ENCODE measurements at regions not wholly inside any gene's neighbourhood (a gene's known extent, or its start where the extent isn't known, plus 50 kb on each side); places are given as distances from the start of the nearest gene placed in this dataset.
"Not testable (repeated sequence)": the region's sequence is repeated elsewhere in the genome, so short reads cannot be mapped to it uniquely, and the experiment has no call there.

DNA sequence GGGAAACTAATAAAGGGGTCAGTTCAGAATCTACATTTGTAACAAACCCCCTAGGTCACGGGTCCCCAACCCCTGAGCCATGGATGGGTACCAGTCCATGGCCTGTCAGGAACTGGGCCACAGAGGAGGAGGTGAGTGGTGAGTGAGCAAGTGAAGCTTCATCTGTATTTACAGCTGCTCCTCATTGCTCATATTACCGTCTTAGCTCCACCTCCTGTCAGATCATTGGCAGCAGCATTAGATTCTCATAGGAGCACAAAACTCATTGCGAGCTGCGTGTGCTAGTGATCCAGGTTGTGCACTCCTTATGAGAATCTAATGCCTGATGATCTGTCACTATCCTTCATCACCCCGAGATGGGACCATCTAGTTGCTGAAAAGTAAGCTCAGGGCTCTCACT is 88.4 kb upstream of the MPP7 start:
- DNase-seq (ENCODE audit: low read depth in 2 of 2) = no peak

DNA sequence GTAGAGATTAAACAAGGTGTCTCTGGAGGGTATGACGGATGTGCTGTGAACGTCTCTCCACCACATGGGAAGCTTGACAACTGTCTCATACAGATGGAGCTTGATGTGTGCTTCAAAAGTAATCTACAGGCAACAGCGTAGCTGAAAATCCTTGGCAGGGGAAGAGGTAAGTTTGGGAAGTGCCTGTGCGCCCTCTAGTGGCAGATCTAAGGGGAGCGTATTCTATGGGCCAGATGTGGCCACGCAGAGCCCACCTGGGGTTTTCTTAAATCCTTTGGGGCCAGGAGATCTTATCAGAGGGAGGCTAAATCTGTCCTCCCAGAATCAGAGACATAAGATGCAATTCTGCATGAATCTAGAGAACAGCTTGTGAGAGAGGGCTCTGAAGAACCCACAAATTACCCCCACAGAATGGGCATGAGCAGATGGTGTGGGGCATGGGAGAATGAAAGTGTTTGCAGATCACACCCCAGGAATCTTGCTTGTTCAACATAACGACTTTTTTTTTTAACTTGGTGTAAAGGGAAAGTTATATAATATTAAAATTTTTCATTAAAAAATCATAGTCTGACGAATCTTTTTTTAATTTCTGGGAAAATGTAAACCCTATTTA is 91.2 kb upstream of the MPP7 start:
- peak; percentile 45 to 62 for DNase-seq (ENCODE audit: low read depth in 2 of 2)

- no peak for DNase-seq (ENCODE audit: low read depth in 2 of 2)
Observed at GRCh38 chr10:28396331-28396730, 93.5 kb upstream of the MPP7 start.

DNA sequence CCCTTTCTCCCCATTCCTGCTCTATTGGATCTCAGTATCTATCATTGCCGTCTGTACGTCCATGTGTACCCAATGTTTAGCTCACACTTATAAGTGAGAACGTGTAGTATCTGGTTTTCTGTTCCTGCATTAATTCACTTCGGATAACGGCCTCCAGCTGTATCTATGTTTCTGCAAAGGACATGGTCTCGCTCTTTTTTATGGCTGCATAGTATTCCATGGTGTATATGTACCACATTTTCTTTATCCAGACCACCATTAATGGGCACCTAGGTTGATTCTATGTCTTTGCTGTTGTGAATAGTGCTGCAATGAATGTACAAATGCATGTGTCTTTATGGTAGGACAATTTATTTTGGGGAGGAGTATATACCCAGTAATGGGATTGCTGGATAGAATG is 94.4 kb upstream of the MPP7 start:
- no peak for DNase-seq (ENCODE audit: low read depth in 2 of 2)

DNA sequence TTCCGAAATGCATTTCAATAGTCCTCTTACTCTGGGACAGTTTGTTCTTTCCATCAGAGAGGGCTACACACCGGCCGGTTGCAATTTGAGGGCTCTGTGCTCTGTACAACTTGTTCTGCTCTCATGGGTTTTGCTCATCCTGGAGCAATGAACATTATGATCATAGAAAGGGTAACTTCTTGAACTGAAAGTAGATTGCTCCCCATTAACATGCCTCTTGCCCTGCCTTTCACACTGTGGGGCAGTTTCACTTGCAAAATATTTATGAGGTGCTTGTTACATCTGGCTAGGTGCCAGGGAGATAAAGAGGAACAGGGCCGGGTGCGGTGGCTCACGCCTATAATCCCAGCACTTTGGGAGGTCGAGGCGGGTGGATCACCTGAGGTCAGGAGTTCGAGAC is 97.3 kb upstream of the MPP7 start:
- no peak for DNase-seq (ENCODE audit: low read depth in 2 of 2)

DNA sequence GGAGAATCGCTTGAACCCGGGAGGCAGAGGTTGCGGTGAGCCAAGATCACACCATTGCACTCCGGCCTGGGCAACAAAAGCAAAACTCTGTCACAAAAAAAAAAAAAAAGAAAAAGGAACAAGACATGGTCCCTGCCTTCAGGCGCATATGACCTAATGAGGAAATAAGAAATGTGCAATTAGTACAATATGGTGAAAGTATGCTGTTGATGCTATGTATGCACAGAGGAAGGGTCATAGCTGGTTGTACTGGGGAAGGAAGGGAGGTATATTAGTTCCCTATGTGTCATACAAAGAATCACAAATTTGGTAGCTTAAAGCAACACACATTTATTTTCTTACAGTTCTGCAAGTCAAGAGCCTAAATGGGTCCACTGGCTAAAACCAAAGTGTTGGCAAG is 97.8 kb upstream of the MPP7 start:
- DNase-seq (ENCODE audit: low read depth in 2 of 2) = no peak

- not testable (repeated sequence) for DNase-seq (ENCODE audit: low read depth in 2 of 2)
Observed at GRCh38 chr10:28402611-28403073, 99.8 kb upstream of the MPP7 start.

DNA sequence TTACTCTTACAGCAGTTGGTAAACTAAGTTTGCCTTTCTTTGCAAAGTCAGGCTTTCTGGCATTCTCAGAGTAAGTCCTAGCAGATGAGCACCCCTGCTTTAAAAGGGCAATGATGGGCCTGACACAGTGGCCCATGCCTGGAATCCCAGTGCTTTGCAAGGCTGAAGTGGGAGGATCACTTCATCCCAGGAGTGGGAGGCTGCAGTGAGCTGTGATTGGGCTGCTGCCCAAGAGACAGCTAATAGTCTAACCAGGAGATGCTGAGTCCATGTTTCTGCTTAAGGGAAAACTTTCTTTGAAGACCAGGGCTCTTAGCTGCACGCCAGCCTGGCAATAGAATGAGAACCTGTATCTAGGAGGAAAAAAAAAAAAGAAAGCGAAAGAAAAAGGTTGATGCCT is 100.2 kb upstream of the MPP7 start:
- no peak for DNase-seq (ENCODE audit: low read depth in 2 of 2)

GRCh38 chr10:28408237-28408777 is 105.4 kb upstream of the MPP7 start:
- DNase-seq (ENCODE audit: low read depth in 2 of 2) = no peak

DNA sequence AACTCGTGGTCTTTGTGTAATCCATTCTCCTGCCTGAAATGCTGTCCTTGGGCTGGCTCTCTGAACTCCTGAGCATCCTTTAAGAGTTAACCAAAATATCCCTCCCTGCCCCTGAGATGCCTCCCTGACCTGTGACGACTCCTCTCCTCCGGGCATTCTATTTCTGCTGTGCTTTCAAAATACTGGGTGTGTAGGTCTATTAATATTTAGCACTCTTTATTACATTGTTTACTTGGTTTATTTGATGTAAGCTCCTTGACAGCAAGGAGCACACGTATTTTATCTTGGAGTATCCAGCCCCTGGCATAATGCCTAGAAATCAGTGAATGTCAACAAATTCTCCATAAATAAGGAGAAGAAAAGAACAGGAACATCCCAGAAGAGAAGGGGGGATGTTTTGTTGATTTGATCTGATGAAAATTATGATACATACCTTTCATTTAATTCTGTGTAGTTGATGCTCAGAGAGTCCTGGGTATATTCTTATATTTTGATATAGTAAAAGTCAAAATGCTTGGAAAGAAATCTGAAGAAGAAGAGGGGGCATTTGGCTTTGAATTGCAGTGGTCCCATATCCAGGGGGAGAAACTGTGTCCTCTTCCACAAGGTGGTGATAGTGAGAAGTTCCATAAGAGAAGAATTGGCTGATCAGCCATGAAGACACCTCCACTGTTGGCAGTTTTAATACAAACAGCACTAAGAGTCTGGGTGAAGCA is 107.7 kb upstream of the MPP7 start:
- no peak for DNase-seq (ENCODE audit: low read depth in 2 of 2)

GRCh38 chr10:28411136-28411460 is 108.2 kb upstream of the MPP7 start:
- DNase-seq (ENCODE audit: low read depth in 2 of 2) = no peak

DNA sequence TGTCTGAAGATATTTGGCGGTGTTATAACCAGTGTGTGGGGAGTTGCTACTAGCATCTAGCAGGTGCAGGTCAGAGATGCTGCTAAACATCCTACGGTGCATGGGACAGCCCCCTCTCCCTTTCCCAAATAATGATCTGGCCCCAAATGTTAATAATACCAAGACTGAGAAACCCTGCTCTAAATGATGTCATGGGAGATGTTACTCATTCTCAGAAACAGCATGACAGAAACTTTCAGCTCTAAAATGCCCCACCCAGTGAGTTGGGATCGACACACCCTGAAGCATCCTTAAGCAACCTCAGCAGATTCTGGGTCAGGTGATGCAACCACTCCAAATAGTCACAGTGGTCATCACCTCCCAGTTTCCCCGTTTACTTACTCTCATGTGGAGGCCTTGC is 108.8 kb upstream of the MPP7 start:
- DNase-seq (ENCODE audit: low read depth in 2 of 2) = no peak

DNA sequence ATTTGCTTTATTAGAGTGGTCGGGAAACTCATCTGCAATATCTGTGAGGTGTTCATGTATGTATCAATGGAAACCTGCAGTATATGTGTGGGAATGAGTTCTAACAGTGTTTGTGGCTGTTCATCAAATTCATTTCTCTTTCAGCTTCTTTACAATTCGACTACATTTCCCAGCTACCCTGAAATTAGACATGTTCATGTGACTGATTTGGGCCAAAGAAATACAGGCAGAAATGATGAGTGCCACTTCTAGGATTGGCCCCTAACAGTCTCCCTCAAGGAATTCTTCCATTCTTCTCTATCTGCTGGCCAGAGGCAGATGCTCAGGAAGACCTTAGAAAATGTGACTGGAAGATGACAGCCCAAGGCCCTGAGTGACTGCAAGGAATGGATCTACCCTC is 114.8 kb upstream of the WAC start:
- no peak for DNase-seq (ENCODE audit: low read depth in 2 of 2)

DNA sequence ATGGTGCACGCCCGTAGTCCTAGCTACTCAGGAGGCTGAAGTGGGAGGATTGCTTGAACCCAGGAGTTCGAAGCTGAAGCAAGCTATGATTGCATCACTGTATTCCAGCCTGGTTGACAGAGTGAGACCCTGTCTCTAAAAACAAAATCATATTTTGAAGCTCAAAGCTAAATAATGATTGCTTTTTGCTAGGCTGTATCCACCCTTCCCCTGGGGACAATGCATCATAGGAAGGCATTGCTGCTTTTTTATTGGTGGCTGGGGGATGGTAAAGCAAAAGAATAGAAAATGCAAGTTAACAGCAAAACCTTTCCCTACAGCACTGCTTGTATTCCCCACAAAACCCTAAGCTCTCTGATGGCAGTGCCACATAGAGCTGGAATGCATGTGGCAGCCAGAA is 107.5 kb upstream of the WAC start:
- no peak for DNase-seq (ENCODE audit: low read depth in 2 of 2)

DNA sequence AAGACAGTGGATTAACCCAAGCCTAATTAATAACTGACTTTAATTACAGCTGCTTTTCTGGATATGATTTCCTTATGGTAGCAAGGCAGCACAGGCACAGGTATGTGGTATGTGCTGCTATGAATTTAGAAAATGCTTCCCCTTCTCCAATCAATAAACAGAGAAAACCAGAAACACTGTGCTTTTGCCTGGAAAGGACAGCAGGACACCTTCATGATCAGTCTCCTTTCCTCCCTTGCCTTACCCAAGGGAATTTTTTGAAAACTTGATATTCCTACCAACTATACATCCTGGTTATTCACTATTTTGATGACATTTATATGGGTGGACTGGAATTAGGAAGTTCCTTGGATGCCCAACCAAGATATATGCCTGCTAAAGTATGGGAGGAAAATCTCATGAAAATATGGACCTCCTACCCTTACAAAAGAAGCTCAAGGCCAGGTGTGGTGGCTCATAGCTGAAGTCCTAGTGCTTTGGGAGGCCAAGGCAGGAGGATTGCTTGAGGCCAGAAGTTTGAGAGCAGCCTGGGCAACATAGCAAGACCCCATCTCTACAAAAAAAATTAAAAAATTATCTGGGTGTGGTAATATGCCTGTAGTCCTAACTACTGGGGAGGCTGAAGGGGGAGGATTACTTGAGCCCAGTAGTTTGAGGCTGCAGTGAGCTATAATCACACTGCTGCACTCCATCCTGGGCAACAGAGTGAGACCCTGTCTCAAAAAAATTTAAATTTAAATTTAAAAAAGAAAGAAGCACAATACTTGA is 106.3 kb upstream of the WAC start:
- DNase-seq (ENCODE audit: low read depth in 2 of 2) = no peak

GRCh38 chr10:28427376-28427775 is 105.5 kb upstream of the WAC start:
- no peak for DNase-seq (ENCODE audit: low read depth in 2 of 2)

- no peak for DNase-seq (ENCODE audit: low read depth in 2 of 2)
Observed at GRCh38 chr10:28429045-28429444, 103.9 kb upstream of the WAC start.

DNA sequence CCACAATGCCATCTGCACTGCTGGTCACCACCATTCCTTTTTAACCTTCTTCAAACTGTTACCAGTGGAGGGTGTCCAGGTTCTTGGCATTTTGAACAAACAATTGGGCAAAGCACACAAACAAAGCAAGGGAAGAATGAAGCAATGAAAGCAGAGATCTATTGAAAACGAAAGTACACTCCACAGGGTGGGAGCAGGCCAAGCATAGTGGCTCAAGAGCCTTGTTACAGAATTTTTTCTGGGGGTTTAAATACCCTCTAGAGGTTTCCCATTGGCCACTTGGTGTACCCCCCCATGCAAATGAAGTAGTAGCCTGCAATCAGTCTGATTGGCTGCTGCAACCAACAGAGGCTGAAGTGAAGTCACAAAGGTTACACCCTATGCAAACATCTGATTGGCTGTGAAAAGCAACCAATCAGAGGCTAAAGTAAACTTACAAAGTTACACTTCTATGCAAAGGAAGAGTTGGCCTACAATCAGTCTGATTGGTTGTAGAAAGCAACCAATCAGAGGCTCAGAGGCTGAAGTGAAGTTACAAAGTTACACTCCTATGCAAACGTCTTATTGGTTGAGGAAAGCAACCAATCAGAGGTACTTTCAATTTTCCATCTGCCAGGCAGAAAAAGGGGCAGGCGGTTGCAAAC is 103.2 kb upstream of the WAC start:
- DNase-seq (ENCODE audit: low read depth in 2 of 2) = no peak

DNA sequence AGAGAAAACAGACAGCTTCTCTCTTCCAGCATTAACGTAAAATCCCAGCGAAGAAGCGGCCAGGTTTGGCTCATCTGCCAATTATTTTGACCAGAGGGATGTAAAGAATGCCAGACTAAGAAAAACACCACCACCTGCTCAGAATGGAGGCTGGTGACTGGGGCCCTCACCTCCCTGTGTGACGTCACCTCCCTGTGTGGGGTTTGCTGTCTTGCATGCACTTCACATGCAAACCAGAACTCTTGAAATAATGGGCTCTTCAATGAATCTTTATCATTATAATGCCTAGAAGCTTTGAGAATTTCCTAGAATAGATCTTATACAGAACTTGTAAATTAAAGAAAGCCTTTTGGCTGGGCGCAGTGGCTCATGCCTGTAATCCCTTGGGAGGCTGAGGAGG is 101.8 kb upstream of the WAC start:
- DNase-seq (ENCODE audit: low read depth in 2 of 2) = no peak

DNA sequence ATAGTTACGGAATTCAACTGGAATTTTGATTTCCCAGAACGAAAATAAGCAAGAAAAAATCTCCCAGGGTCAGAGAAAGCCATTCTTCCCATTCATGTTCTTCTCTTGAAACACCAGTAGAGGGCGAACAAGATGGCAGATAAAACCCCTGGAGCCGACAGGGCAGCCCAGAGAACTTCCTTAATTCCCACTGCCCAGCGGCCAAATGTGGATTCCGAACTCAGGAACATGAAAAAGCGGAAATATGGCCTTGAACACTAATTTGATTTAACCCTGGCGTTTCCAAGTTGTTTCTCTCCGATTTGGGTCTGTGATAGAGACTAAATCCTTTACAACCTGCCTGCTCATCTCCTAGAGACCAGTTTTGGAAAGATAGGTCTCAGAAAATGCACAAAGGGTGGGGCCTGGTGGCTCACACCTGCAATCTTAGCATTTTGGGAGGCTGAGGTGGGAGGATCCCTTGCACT is 100.7 kb upstream of the WAC start:
- DNase-seq (ENCODE audit: low read depth in 2 of 2) = peak; percentile 1 to 12

GRCh38 chr10:28434063-28434462 is 98.9 kb upstream of the WAC start:
- no peak for DNase-seq (ENCODE audit: low read depth in 2 of 2)

DNA sequence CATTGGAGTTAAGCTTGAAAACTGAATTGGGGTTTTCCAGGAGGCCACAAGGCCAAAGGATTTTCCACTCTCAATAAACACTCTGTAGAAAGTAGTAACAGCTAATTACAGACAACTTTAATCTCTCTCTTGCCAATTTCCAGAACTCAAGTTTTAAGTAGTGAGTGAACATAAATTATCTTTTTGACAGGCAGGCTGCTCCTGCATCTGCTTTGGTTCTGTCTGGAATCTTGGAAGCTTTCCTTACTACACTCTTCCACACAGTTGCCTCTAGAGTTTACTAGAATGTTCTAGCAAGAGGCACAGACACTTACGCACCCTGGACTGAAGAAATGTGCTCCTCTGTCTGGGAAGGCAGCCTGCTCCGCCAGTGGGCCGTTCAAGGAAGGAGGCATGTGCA is 90.5 kb upstream of the WAC start:
- no peak for DNase-seq (ENCODE audit: low read depth in 2 of 2)
